Ramos (cell line): ENCODE measurements at regions not wholly inside any gene's neighbourhood (a gene's known extent, or its start where the extent isn't known, plus 50 kb on each side); places are given as distances from the start of the nearest gene placed in this dataset.
"Not testable (repeated sequence)": the region's sequence is repeated elsewhere in the genome, so short reads cannot be mapped to it uniquely, and the experiment has no call there.

ENCODE experiments used
- in situ Hi-C: fragments of 300-500 bp; cut with MboI; formaldehyde crosslinking; loops from one replicate; pipeline ENCODE4 v1.14.3; 2022; ENCODE audit warnings: low sequenced_read_pairs; ENCODE audit not compliant: unreplicated experiment

GRCh38 chr18:76307293-76307690, 187.8 kb downstream of the ZNF516 start:
- in situ Hi-C loops = no loop called here

- in situ Hi-C loops = no loop called here
These were observed 188.3 kb downstream of the ZNF516 start for GRCh38 chr18:76306685-76307292.

- in situ Hi-C loops = loop anchor here (5.0 kb wide), 1 partner anchor 1876 kb away; no protein-coding TSS in a partner anchor
These were observed 209.2 kb downstream of the ZNF516 start for GRCh38 chr18:76285866-76286265.

- in situ Hi-C loops = no loop called here
These were observed 213.5 kb downstream of the ZNF516 start for GRCh38 chr18:76281565-76281964.

GRCh38 chr18:76277801-76278200, 217.2 kb downstream of the ZNF516 start:
- in situ Hi-C loops = no loop called here

- in situ Hi-C loops = no loop called here
These were observed 219.2 kb downstream of the ZNF516 start for GRCh38 chr18:76275727-76276313.

- in situ Hi-C loops = no loop called here
These were observed 220.4 kb downstream of the ZNF516 start for GRCh38 chr18:76274468-76275289.

GRCh38 chr18:76273956-76274355, 221.1 kb downstream of the ZNF516 start:
- in situ Hi-C loops = no loop called here

- in situ Hi-C loops = no loop called here
These were observed 222.0 kb downstream of the ZNF516 start for GRCh38 chr18:76273036-76273545.

- in situ Hi-C loops = not testable (repeated sequence)
These were observed 227.6 kb downstream of the ZNF516 start for GRCh38 chr18:76267423-76267822.

GRCh38 chr18:76266236-76266991, 228.6 kb downstream of the ZNF516 start:
- in situ Hi-C loops = no loop called here

- in situ Hi-C loops = no loop called here
These were observed 229.4 kb downstream of the ZNF516 start for GRCh38 chr18:76265497-76266235.

- in situ Hi-C loops = no loop called here
These were observed 230.2 kb downstream of the ZNF516 start for GRCh38 chr18:76264876-76265250.

GRCh38 chr18:76264198-76264875, 230.7 kb downstream of the ZNF516 start:
- in situ Hi-C loops = no loop called here

GRCh38 chr18:76263046-76264005, 231.7 kb downstream of the ZNF516 start:
- in situ Hi-C loops = no loop called here

GRCh38 chr18:76260941-76261472, 234.0 kb downstream of the ZNF516 start:
- in situ Hi-C loops = no loop called here

GRCh38 chr18:76259711-76260110, 235.3 kb downstream of the ZNF516 start:
- in situ Hi-C loops = no loop called here

GRCh38 chr18:76259096-76259495, 235.9 kb downstream of the ZNF516 start:
- in situ Hi-C loops = no loop called here
